GM18868 (cell line): ENCODE measurements at regions not wholly inside any gene's neighbourhood (a gene's known extent, or its start where the extent isn't known, plus 50 kb on each side); places are given as distances from the start of the nearest gene placed in this dataset.
"Not testable (repeated sequence)": the region's sequence is repeated elsewhere in the genome, so short reads cannot be mapped to it uniquely, and the experiment has no call there.

Experiments used
- ATAC-seq: cut with Tn5 transposase; IDR thresholded peaks from one replicate; pipeline ENCODE4 v1.9.1; 2021; ENCODE audit warnings: mild to moderate bottlenecking, moderate library complexity; ENCODE audit not compliant: unreplicated experiment

GRCh38 chr15:20292422-20293005 is 249.1 kb downstream of the GOLGA6L6 start:
- not testable (repeated sequence) for ATAC-seq

- ATAC-seq, result not testable (repeated sequence)
Measured at GRCh38 chr15:20291616-20292015, 250.0 kb downstream of the GOLGA6L6 start.

- not testable (repeated sequence) for ATAC-seq
Measured at GRCh38 chr15:20290606-20291005, 251.0 kb downstream of the GOLGA6L6 start.

- not testable (repeated sequence) for ATAC-seq
Measured at GRCh38 chr15:20289538-20290103, 252.0 kb downstream of the GOLGA6L6 start.

GRCh38 chr15:20288800-20289537 is 252.6 kb downstream of the GOLGA6L6 start:
- ATAC-seq, result not testable (repeated sequence)

- ATAC-seq, result not testable (repeated sequence)
Measured at GRCh38 chr15:20286559-20286958, 255.0 kb downstream of the GOLGA6L6 start.

- ATAC-seq, result not testable (repeated sequence)
Measured at GRCh38 chr15:20285696-20286300, 255.8 kb downstream of the GOLGA6L6 start.

- not testable (repeated sequence) for ATAC-seq
Measured at GRCh38 chr15:20284891-20285535, 256.6 kb downstream of the GOLGA6L6 start.

GRCh38 chr15:20283651-20284050 is 257.9 kb downstream of the GOLGA6L6 start:
- not testable (repeated sequence) for ATAC-seq

- not testable (repeated sequence) for ATAC-seq
Measured at GRCh38 chr15:20282491-20282943, 259.1 kb downstream of the GOLGA6L6 start.

- ATAC-seq, result not testable (repeated sequence)
Measured at GRCh38 chr15:20281567-20282275, 259.9 kb downstream of the GOLGA6L6 start.

GRCh38 chr15:20280933-20281463 is 260.6 kb downstream of the GOLGA6L6 start:
- ATAC-seq, result no peak

- ATAC-seq, result not testable (repeated sequence)
Measured at GRCh38 chr15:20280141-20280932, 261.3 kb downstream of the GOLGA6L6 start.

GRCh38 chr15:20279056-20279455 is 262.5 kb downstream of the GOLGA6L6 start:
- ATAC-seq, result not testable (repeated sequence)

GRCh38 chr15:20278376-20278775 is 263.2 kb downstream of the GOLGA6L6 start:
- not testable (repeated sequence) for ATAC-seq

GRCh38 chr15:20277451-20277850 is 264.1 kb downstream of the GOLGA6L6 start:
- not testable (repeated sequence) for ATAC-seq

- not testable (repeated sequence) for ATAC-seq
Measured at GRCh38 chr15:20276312-20277114, 265.1 kb downstream of the GOLGA6L6 start.

GRCh38 chr15:20275373-20275967 is 266.1 kb downstream of the GOLGA6L6 start:
- not testable (repeated sequence) for ATAC-seq
